ENCODE measurements at regions not wholly inside any gene's neighbourhood (a gene's known extent, or its start where the extent isn't known, plus 50 kb on each side); places are given as distances from the start of the nearest gene placed in this dataset.
A peak's percentile ranks its signal among the peaks of the same experiment; 100 is the strongest.

DNA sequence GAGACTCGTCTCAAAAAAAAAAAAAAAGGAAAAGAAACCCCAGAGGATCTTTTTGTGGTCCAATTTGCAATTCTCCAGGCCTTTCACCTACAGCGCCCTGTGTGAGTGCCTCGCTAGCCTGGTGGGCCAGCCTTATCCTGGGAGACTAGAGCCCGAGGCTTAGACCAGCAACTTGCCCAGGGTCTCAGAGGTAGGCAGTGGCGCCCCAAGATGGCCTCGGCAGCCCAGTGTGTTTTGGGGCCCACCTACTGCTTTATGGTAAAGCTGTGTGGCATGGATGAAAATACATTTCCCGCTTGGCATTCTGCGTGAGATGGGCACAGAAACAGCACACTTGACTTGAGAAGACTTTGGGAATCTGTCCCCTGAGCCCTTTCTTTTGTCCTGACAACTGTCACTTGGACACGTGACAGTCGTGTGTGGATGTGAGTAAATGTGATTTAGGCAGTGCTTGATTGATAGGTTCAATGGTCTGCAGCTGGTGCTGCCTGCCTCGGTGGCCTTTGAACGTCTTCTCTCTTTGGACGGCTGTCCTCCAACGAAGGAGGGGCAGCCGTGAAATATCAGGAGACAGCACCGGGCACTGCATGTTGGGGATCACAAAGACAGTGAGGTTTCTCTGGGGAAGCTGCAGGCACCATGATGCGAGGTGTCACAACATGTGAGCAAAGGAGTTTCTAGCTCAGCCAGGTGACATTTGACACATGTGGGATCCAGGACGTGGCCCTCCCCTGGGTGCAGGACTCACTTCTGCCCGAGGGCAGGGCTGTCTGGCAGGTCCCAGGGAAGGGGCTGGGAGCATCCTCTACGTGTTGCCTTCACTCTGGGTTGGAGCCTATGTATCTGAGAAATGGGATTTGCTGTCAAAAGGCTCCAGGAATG lies 209.5 kb upstream of the TWIST2 start:
- DNase-seq (ENCODE audit: low read depth), result no peak
- no peak for TF ChIP-seq CTCF (conservative IDR thresholded peaks at IDR 0.05; ENCODE audit: low read depth, low read length)
- H3K4me3 ChIP-seq (ENCODE audit: low read depth, low read length), result no peak overlapping the region

- no peak overlapping the region for H3K4me3 ChIP-seq (ENCODE audit: low read depth, low read length)
These were observed 208.8 kb upstream of the TWIST2 start for GRCh38 chr2:238638982-238639628.

DNA sequence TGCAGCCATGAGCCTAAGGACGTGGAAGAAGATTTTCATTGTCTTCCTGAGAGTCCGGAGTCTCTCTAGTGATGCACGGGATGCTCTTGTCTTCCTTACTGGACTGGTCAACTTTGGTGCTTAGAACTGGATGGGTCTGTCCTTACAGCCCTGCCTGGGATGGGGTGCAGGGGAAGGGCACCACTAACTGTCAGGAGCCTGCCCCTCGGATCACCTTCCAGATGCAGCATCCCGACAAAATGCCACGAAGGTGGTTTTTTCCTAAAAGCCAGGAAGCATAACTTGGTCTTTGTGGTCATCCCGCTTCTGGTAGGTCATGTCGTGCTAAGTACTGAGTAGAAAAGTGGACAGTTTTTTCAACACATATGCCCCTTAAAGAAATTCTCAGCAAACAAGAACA lies 207.4 kb upstream of the TWIST2 start:
- no peak for DNase-seq (ENCODE audit: low read depth)
- H3K4me3 ChIP-seq (ENCODE audit: low read depth, low read length), result no peak overlapping the region
- no peak for TF ChIP-seq CTCF (conservative IDR thresholded peaks at IDR 0.05; ENCODE audit: low read depth, low read length)

More at GRCh38 chr2:238638982-238639628, 208.8 kb upstream of the TWIST2 start:
- no peak for TF ChIP-seq CTCF (conservative IDR thresholded peaks at IDR 0.05; ENCODE audit: low read depth, low read length)
- no peak for DNase-seq (ENCODE audit: low read depth)

DNA sequence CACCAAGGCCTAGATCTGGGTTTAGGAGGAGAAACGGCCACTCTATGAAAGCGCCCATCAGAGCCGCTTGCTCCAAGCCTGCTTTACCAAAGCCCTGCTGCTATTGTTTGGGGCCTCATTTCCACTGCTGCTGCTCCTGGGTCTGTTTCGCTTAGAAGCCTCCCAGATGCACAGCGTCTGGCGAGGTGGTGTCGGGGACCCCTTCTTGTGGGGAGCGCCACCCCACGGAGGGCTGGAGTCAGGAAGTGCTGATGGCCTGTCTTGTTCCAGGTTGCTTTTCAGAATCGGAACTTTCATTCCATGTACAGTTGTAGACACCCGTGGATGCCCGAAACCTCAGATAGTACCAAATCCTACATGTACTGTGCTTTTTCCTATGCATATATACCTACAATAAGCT lies 204.9 kb upstream of the TWIST2 start:
- no peak overlapping the region for H3K4me3 ChIP-seq (ENCODE audit: low read depth, low read length)
- no peak for DNase-seq (ENCODE audit: low read depth)
- no peak for TF ChIP-seq CTCF (conservative IDR thresholded peaks at IDR 0.05; ENCODE audit: low read depth, low read length)

GRCh38 chr2:238643400-238643907 lies 204.4 kb upstream of the TWIST2 start:
- no peak overlapping the region for H3K4me3 ChIP-seq (ENCODE audit: low read depth, low read length)
- DNase-seq (ENCODE audit: low read depth), result no peak
- no peak for TF ChIP-seq CTCF (conservative IDR thresholded peaks at IDR 0.05; ENCODE audit: low read depth, low read length)

DNA sequence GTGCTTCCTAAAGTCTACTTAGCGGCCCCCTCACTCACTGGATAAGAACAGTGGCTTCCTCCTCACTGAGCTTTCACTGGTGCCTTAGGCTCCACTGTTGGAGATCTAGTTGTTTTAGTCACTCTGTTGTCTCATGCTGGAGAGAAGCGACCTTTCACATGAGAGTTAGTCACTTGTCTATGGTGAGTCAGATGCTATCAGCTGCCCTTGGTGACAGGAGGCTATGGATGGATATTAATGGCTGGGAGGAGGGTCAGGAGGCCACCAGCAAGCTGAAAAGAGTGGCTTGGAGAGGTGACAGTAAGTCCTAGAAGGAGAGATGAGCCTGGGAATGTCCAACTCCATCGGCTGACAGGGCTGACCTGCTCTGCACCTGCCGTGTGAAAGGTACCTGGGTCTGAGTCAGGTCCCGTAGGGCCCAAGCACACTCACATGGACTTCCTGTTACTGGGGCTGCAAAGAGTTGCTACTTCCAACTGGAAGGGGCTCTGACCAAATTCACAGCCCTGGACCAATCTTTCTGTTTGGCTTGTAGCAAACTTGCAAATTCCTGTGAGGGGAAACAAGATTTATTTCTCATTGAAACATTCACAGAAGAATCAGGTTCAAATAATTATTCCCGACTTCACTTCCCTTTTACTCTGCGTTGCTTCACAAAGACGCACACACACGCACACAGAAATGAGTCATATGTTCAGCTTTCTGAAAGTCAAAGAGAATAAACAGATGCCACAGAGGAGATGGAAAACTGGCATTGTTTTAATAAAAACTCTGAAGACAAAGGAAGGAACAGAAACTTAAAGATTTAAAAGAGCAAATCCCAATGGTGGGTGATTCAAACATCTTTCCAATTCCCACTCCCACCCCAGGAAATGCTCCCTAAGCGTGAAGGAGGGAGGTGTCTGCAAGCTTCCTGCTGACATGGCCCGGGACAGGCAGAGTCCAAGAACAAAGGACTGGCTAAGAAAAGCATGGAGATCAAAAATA lies 203.5 kb upstream of the TWIST2 start:
- no peak for TF ChIP-seq CTCF (conservative IDR thresholded peaks at IDR 0.05; ENCODE audit: low read depth, low read length)
- DNase-seq (ENCODE audit: low read depth), result peak; percentile 66
- no peak overlapping the region for H3K4me3 ChIP-seq (ENCODE audit: low read depth, low read length)
